ENCODE measurements at regions not wholly inside any gene's neighbourhood (a gene's known extent, or its start where the extent isn't known, plus 50 kb on each side); places are given as distances from the start of the nearest gene placed in this dataset.

DNA sequence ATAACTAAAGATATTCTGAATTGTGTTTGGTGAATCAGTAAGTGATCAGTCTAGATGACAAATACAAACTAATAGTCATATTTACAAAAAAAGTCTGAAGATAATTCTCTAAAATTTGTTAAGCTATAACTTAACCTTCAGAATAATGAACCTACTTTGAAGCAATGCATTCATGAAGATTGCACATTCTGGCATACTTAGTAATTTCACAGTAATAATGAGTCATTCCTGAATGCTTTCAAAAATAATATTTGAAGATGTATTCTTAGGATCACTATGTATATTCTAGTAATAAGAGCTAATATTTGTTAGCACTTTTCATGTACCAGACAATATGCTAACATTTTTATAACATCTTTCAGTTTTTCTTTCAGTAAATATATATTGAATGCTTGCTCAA lies 756.7 kb upstream of the SLIT2 start:
- H3T11ph ChIP-seq (ENCODE audit: low read length) = no peak overlapping the region

More for the DNA sequence above, 756.7 kb upstream of the SLIT2 start:
- H3K79me1 ChIP-seq (ENCODE audit: insufficient read depth, low read depth, low read length, poor library complexity, severe bottlenecking) = no peaks in the 10 kb centered on the region
- H3K4ac ChIP-seq (ENCODE audit: low read depth, low read length) = no peak overlapping the region
- no peak overlapping the region for H3K27ac ChIP-seq (ENCODE audit: insufficient read length, low read depth, low read length)
- H4K8ac ChIP-seq (replicated peaks; ENCODE audit: insufficient read length, low read depth, low read length) = no peak overlapping the region
- H2AK5ac ChIP-seq (ENCODE audit: insufficient read length, low read length) = no peak overlapping the region
- no peak overlapping the region for H3K56ac ChIP-seq (ENCODE audit: insufficient read length, low read depth, low read length)
- H4K5ac ChIP-seq (ENCODE audit: insufficient read length, low read depth, low read length) = no peak overlapping the region
- no peaks in the 10 kb centered on the region for H3K79me2 ChIP-seq (ENCODE audit: insufficient read depth, low read length)
- no peak overlapping the region for H3K14ac ChIP-seq (ENCODE audit: insufficient read depth, low read length)
- H2BK120ac ChIP-seq (ENCODE audit: low read depth, low read length, poor library complexity, severe bottlenecking) = no peak overlapping the region
- Mint-ChIP-seq H3K27ac (no peak overlapping the region), H3K36me3 (ENCODE audit: insufficient read depth in 1 of 3, low read depth in 3 of 3) (no peaks in the 10 kb centered on the region), H3K4me1 (no peaks in the 10 kb centered on the region), H3K9me3 (no peaks in the 10 kb centered on the region), H3K27me3 (ENCODE audit: low read depth) (no peaks in the 10 kb centered on the region), H3K4me3 (no peak overlapping the region)
- no peak overlapping the region for H3K18ac ChIP-seq (ENCODE audit: insufficient read length, low read depth, low read length)
- no peaks in the 10 kb centered on the region for H3K4me1 ChIP-seq (ENCODE audit: insufficient read depth, low read length)
- no peaks in the 10 kb centered on the region for H4K20me1 ChIP-seq (ENCODE audit: control insufficient read depth, insufficient read depth, insufficient read length)
- H3K27me3 ChIP-seq (ENCODE audit: insufficient read depth, low read length) = no peaks in the 10 kb centered on the region
- no peak overlapping the region for H3K23ac ChIP-seq (ENCODE audit: insufficient read length, low read depth, low read length)
- no peak overlapping the region for H4K91ac ChIP-seq (ENCODE audit: insufficient read length, low read depth, low read length)
- no peaks in the 10 kb centered on the region for H3K9me3 ChIP-seq (ENCODE audit: control insufficient read depth, low read depth, low read length)
- no peak overlapping the region for H2AFZ ChIP-seq (ENCODE audit: low read length)
- H2BK20ac ChIP-seq (ENCODE audit: low read depth, low read length, poor library complexity, severe bottlenecking) = no peak overlapping the region
- H2BK12ac ChIP-seq (ENCODE audit: insufficient read length, low read depth, low read length) = no peak overlapping the region
- no peak overlapping the region for H3K4me2 ChIP-seq (ENCODE audit: insufficient read depth, insufficient read length, low read length)
- H2BK5ac ChIP-seq (ENCODE audit: insufficient read length, low read length) = no peak overlapping the region
- no peak for DNase-seq
- H2BK15ac ChIP-seq (ENCODE audit: low read depth, low read length) = no peak overlapping the region
- TF ChIP-seq, protein P1, sequence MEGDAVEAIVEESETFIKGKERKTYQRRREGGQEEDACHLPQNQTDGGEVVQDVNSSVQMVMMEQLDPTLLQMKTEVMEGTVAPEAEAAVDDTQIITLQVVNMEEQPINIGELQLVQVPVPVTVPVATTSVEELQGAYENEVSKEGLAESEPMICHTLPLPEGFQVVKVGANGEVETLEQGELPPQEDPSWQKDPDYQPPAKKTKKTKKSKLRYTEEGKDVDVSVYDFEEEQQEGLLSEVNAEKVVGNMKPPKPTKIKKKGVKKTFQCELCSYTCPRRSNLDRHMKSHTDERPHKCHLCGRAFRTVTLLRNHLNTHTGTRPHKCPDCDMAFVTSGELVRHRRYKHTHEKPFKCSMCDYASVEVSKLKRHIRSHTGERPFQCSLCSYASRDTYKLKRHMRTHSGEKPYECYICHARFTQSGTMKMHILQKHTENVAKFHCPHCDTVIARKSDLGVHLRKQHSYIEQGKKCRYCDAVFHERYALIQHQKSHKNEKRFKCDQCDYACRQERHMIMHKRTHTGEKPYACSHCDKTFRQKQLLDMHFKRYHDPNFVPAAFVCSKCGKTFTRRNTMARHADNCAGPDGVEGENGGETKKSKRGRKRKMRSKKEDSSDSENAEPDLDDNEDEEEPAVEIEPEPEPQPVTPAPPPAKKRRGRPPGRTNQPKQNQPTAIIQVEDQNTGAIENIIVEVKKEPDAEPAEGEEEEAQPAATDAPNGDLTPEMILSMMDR (conservative IDR thresholded peaks at IDR 0.05) = no peak
- no peak overlapping the region for H3K9ac ChIP-seq (ENCODE audit: extremely low read depth, insufficient read length, low read length)
- H3K23me2 ChIP-seq (ENCODE audit: insufficient read length, low read depth, low read length, poor library complexity, severe bottlenecking) = no peaks in the 10 kb centered on the region
